T-cell (primary cell): ENCODE measurements at regions not wholly inside any gene's neighbourhood (a gene's known extent, or its start where the extent isn't known, plus 50 kb on each side); places are given as distances from the start of the nearest gene placed in this dataset.

ENCODE experiments used
- ATAC-seq, 4 experiments: fragments of 200-7000 bp in 3 of 4; fragments of 150-1000 bp in 1 of 4; cut with Tn5 transposase; replicated peaks in 1 of 4; 1 replicate in 3 of 4; 2 replicates in 1 of 4; pipeline ENCODE4 v1.10.0; 2021; ENCODE audit warnings: moderate library complexity in 3 of 4, mild to moderate bottlenecking in 2 of 4, moderate number of reproducible peaks in 1 of 4
- CTCF ChIA-PET, 2 donors: fragments of 300-600 bp; sonication (Branson Sonifier 250); formaldehyde crosslinking; loops; one replicate each; lab custom pipeline; 2022; ENCODE audit warnings: antibody characterized with exemption in 2 of 2; lab: Charles Lee
- POLR2A ChIA-PET, 2 donors: fragments of 300-600 bp; sonication (Branson Sonifier 250); formaldehyde crosslinking; loops; one replicate each; lab custom pipeline; 2022; ENCODE audit warnings: antibody characterized with exemption in 2 of 2; lab: Charles Lee
- DNase-seq, 35 experiments: peaks; one replicate each; pipeline versions ENCODE4 v3.0.0 to v3.0.0-alpha.2; 2013 to 2023
- H3K27ac ChIP-seq: one replicate; pipeline ENCODE4 v1.5.1; 2013; ENCODE audit warnings: low read length
- H3K27me3 ChIP-seq, 2 experiments: replicated peaks in 1 of 2; 1 replicate in 1 of 2; 2 replicates in 1 of 2; pipeline versions ENCODE4 v1.6.1 to v1.7.0; 2013; ENCODE audit warnings: low read length in 1 of 2, mixed read lengths in 1 of 2; ENCODE audit not compliant: control insufficient read depth in 2 of 2, insufficient read depth in 2 of 2; ENCODE audit errors: extremely low read depth in 1 of 2
- H3K36me3 ChIP-seq, 2 donors: 1 replicate in 1 of 2; 2 replicates in 1 of 2; pipeline versions ENCODE4 v1.6.1 to v1.7.0; 2013; ENCODE audit warnings: low read length in 1 of 2; ENCODE audit not compliant: control insufficient read depth in 2 of 2, insufficient read depth in 1 of 2; ENCODE audit errors: extremely low read depth in 1 of 2
- H3K4me1 ChIP-seq, 2 experiments: 1 replicate in 1 of 2; 2 replicates in 1 of 2; pipeline versions ENCODE4 v1.6.1 to v1.7.0; 2013; ENCODE audit warnings: low read length in 2 of 2, mixed read lengths in 1 of 2; ENCODE audit not compliant: insufficient read depth in 2 of 2, control insufficient read depth in 1 of 2; ENCODE audit errors: extremely low read depth in 1 of 2
- H3K4me3 ChIP-seq, 2 donors: 1 replicate in 1 of 2; 2 replicates in 1 of 2; pipeline versions ENCODE4 v1.5.1 to v1.7.0; 2013; ENCODE audit warnings: mild to moderate bottlenecking in 2 of 2, low read length in 1 of 2, moderate library complexity in 1 of 2; ENCODE audit not compliant: control insufficient read depth in 1 of 2; ENCODE audit errors: extremely low read depth in 1 of 2
- H3K9me3 ChIP-seq: 2 replicates; pipeline ENCODE4 v1.7.0; 2013
- H3K27ac Mint-ChIP-seq, 2 donors: one replicate each; pipeline ENCODE4 v1.8.0; 2020 to 2021; ENCODE audit warnings: mild to moderate bottlenecking in 2 of 2, mixed read lengths in 2 of 2
- H3K27me3 Mint-ChIP-seq, 2 donors: one replicate each; pipeline ENCODE4 v1.8.0; 2021 to 2022; ENCODE audit warnings: mixed read lengths in 2 of 2
- H3K36me3 Mint-ChIP-seq: one replicate; pipeline ENCODE4 v1.8.0; 2021; ENCODE audit warnings: mixed read lengths
- H3K4me1 Mint-ChIP-seq, 3 donors: one replicate each; pipeline ENCODE4 v1.8.0; 2020 to 2022; ENCODE audit warnings: mixed read lengths in 3 of 3, mild to moderate bottlenecking in 1 of 3
- H3K4me3 Mint-ChIP-seq, 3 donors: one replicate each; pipeline ENCODE4 v1.8.0; 2020 to 2022; ENCODE audit warnings: mild to moderate bottlenecking in 3 of 3, mixed read lengths in 3 of 3, moderate library complexity in 3 of 3
- H3K9me3 Mint-ChIP-seq, 3 donors: one replicate each; pipeline ENCODE4 v1.8.0; 2020 to 2022; ENCODE audit warnings: mixed read lengths in 3 of 3
- WGBS: methylation state at CpG from one replicate; pipeline ENCODE4 v1.1.5; 2013; ENCODE audit warnings: missing lambda C conversion rate; ENCODE audit not compliant: insufficient coverage; 5-methylcytosine and 5-hydroxymethylcytosine counted together

DNA sequence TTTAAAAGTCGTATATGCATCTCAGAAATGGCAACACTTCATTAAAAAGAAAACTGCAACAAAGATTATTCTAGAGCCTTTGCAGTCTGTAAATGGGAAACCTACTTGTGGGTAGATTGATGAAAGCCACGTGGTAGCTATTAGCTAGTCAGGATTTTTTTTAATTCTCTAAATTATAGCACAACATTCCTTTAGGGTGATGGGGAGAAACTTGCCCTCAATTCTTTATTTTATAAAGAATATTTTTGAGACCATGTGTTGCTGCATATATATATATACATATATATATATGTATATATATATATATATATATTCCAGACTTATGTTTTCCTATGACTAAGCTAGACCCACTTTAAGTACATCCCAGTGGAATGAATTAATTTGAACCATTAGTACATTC is 118.0 kb downstream of the PPP1R3A start:
- Mint-ChIP-seq H3K4me1 (no peaks in the 10 kb centered on the region), H3K36me3 (no peaks in the 10 kb centered on the region), H3K27me3 (no peaks in the 10 kb centered on the region), H3K4me3 (no peak overlapping the region), H3K27ac (no peak overlapping the region), H3K9me3 (peaks cover 0 to 4% (median 0%) of the 10 kb centered on the region in 3 donors)
- ATAC-seq (no peak), DNase-seq (no peak)
- no peak overlapping the region for H3K4me3 ChIP-seq
- no peaks in the 10 kb centered on the region for H3K27me3 ChIP-seq
- no peaks in the 10 kb centered on the region for H3K36me3 ChIP-seq
- H3K27ac ChIP-seq, result no peak overlapping the region
- no peaks in the 10 kb centered on the region for H3K4me1 ChIP-seq
- no peaks in the 10 kb centered on the region for H3K9me3 ChIP-seq
- CTCF ChIA-PET, result no interaction called here
- whole genome bisulfite sequencing, result no CpG with 5 or more reads among the region's 2 CpGs
- POLR2A ChIA-PET, result no interaction called here

DNA sequence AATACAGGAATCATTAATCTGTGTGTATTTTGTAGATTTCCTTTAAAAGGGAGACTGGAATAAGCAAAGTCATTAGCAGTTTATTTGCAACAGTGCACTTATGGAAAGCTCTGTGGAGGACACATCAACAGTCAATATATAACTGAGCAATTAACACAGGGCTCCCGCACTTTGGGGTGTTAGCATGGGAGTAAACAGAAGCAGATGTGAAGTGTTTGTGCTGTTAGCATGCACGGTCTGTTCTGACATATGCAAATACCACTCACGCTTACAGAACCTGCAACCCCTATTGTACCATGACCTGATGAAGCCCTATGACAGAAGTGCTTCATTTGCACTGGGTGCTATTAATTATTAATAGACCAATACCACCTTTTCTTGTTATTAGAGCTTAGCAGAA is 118.9 kb downstream of the PPP1R3A start:
- POLR2A ChIA-PET, result no interaction called here
- no peak overlapping the region for H3K27ac ChIP-seq
- Mint-ChIP-seq H3K36me3 (no peaks in the 10 kb centered on the region), H3K4me3 (no peak overlapping the region), H3K27me3 (no peaks in the 10 kb centered on the region), H3K27ac (no peak overlapping the region), H3K4me1 (no peaks in the 10 kb centered on the region), H3K9me3 (peaks cover 0 to 4% (median 0%) of the 10 kb centered on the region in 3 donors)
- no peaks in the 10 kb centered on the region for H3K4me1 ChIP-seq
- ATAC-seq (no peak), DNase-seq (no peak)
- no peaks in the 10 kb centered on the region for H3K9me3 ChIP-seq
- no peaks in the 10 kb centered on the region for H3K36me3 ChIP-seq
- H3K4me3 ChIP-seq, result no peak overlapping the region
- H3K27me3 ChIP-seq, result no peaks in the 10 kb centered on the region
- WGBS, result no CpG with 5 or more reads among the region's 3 CpGs
- CTCF ChIA-PET, result no interaction called here

DNA sequence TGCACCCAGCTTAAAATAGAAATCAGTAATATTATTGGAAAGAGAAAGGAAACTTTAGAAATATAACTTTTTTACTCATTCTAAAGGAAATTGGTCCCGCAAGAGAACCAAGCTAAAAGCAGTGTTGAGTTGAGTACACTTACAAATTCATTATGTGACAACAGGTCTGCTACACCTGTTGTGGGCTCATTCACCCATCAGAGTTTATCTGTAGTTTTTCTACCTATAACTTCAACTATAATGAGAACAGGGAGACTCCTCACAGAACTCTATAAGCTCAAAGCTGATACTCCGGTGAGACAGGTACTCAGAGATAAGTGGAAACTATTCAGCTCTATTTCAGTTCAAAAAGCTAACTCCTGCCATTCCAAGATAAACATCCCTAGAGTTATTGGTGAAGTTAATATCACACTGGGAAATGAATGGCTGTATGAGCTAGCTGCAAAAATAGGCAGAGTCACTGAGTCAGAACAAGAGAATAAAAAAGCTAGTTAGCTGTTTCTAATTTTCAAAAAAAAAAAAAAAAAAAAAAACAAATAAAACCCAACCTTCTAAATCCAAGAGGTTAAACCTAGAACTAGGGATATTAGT is 121.3 kb downstream of the PPP1R3A start:
- WGBS, result no CpG with 5 or more reads among the region's 2 CpGs
- H3K4me3 Mint-ChIP-seq, result no peak overlapping the region
- Histone ChIP-seq H3K36me3 (no peaks in the 10 kb centered on the region), H3K27ac (no peak overlapping the region), H3K4me1 (no peaks in the 10 kb centered on the region), H3K27me3 (no peaks in the 10 kb centered on the region), H3K4me3 (no peak overlapping the region), H3K9me3 (no peaks in the 10 kb centered on the region)
- no peak overlapping the region for H3K27ac Mint-ChIP-seq
- no peak for ATAC-seq
- H3K36me3 Mint-ChIP-seq, result no peaks in the 10 kb centered on the region
- CTCF ChIA-PET, result no interaction called here
- H3K9me3 Mint-ChIP-seq, result no peaks in the 10 kb centered on the region
- H3K27me3 Mint-ChIP-seq, result no peaks in the 10 kb centered on the region
- no peaks in the 10 kb centered on the region for H3K4me1 Mint-ChIP-seq
- no peak for DNase-seq
- POLR2A ChIA-PET, result no interaction called here

DNA sequence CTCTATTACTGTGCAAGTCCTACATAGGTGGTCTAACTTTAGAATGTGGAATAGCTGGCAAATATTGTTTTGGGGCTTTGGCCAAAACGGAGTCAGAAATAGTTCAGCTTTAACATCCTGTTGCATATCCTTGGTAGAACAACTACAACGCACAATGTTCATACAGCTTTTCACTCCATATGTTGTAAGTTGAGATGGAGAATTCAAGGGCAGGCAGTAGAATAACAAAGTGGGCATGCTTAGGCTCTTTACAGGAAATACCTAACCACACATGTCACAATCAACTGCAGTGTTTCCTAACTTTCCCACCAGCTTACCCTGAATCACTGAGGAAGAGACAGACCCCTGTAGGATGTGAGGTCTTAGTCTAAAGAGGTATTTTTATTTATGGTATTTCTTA is 122.3 kb downstream of the PPP1R3A start:
- CTCF ChIA-PET, result no interaction called here
- ATAC-seq, result no peak

DNA sequence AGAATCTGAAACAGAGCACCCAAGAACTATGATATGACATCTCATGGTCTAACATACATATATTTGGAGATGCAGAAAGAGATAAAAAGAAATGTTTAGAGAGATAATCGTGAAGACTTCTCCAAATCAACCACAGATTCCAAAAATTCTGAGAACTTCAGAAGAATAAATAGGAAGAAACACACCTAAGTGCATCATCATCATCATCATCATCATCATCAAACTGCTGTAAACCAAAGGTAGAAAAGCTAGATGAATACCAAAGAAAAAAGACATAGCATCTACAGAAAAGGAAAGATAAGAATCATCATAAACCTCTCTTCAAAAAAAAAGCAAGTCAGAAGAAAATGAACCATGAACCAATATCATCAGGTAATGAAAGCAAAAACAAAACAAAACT is 124.2 kb downstream of the PPP1R3A start:
- DNase-seq (no peak), ATAC-seq (no peak)
- CTCF ChIA-PET, result no interaction called here
- WGBS, result no CpG with 5 or more reads among the region's 1 CpG
- Mint-ChIP-seq H3K27me3 (no peaks in the 10 kb centered on the region), H3K4me3 (no peak overlapping the region), H3K9me3 (peaks cover 0 to 10% (median 0%) of the 10 kb centered on the region in 3 donors), H3K36me3 (no peaks in the 10 kb centered on the region), H3K27ac (no peak overlapping the region), H3K4me1 (no peaks in the 10 kb centered on the region)
- H3K4me1 ChIP-seq, result no peaks in the 10 kb centered on the region
- H3K27me3 ChIP-seq, result no peaks in the 10 kb centered on the region
- POLR2A ChIA-PET, result no interaction called here
- no peak overlapping the region for H3K4me3 ChIP-seq
- H3K27ac ChIP-seq, result no peak overlapping the region
- H3K9me3 ChIP-seq, result no peaks in the 10 kb centered on the region
- H3K36me3 ChIP-seq, result no peaks in the 10 kb centered on the region

More for the DNA sequence above, 122.3 kb downstream of the PPP1R3A start:
- Histone ChIP-seq H3K36me3 (no peaks in the 10 kb centered on the region), H3K4me1 (no peaks in the 10 kb centered on the region), H3K27me3 (no peaks in the 10 kb centered on the region), H3K9me3 (no peaks in the 10 kb centered on the region), H3K27ac (no peak overlapping the region), H3K4me3 (no peak overlapping the region)
- H3K4me1 Mint-ChIP-seq, result no peaks in the 10 kb centered on the region
- WGBS, result no CpG with 5 or more reads among the region's 2 CpGs
- H3K9me3 Mint-ChIP-seq, result peaks cover 0 to 2% (median 0%) of the 10 kb centered on the region in 3 donors
- no peak overlapping the region for H3K4me3 Mint-ChIP-seq
- DNase-seq, result no peak
- POLR2A ChIA-PET, result no interaction called here
- H3K27ac Mint-ChIP-seq, result no peak overlapping the region
- no peaks in the 10 kb centered on the region for H3K36me3 Mint-ChIP-seq
- H3K27me3 Mint-ChIP-seq, result no peaks in the 10 kb centered on the region

DNA sequence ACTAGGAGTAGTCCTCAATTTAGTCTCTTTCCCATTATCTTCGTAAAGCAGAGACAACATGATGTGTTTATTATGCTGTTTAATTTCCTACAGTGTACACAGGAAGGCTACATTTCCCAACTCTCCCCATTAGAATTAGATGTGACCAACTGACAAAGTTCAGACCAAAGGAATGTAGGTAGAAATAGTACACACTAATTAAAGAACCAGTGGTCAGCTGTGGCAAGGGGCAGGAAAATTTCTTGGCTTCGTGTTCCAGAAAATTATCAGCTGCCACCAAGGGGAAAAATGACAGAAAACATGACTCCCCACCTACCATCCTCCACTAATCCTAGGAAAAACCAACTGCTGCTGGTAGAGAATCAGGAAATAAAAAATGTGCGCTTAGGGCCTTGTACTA is 125.6 kb downstream of the PPP1R3A start:
- Mint-ChIP-seq H3K27me3 (no peaks in the 10 kb centered on the region), H3K27ac (no peak overlapping the region), H3K4me1 (no peaks in the 10 kb centered on the region), H3K36me3 (no peaks in the 10 kb centered on the region), H3K9me3 (peaks cover 0 to 10% (median 0%) of the 10 kb centered on the region in 3 donors), H3K4me3 (no peak overlapping the region)
- WGBS, result no CpG with 5 or more reads among the region's 3 CpGs
- Histone ChIP-seq H3K9me3 (no peaks in the 10 kb centered on the region), H3K4me3 (no peak overlapping the region), H3K27me3 (no peaks in the 10 kb centered on the region), H3K4me1 (no peaks in the 10 kb centered on the region), H3K27ac (no peak overlapping the region), H3K36me3 (no peaks in the 10 kb centered on the region)
- ATAC-seq (no peak), DNase-seq (no peak)
- ChIA-PET CTCF (no interaction called here), POLR2A (no interaction called here)

DNA sequence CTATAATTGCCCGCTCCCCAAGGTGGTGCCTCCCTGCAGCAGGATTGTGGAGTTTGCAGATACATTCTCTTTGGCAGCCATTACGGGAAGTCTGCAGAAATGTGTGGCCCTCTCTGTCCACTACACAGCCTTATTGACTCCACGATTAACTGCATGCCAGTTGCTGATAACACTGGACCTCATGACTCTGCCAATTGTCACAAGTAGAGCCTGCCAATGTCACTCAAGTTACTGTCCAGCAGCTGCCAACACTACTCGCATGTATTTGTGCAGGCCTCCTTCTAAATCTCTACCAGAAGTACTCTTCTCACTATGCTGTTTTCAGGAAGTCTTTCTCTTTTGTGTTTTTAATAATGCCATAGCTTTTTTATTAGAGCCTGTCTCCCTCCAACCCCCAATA is 128.8 kb downstream of the PPP1R3A start:
- Mint-ChIP-seq H3K27me3 (no peaks in the 10 kb centered on the region), H3K9me3 (peaks cover 0 to 10% (median 0%) of the 10 kb centered on the region in 3 donors), H3K4me3 (no peak overlapping the region), H3K36me3 (no peaks in the 10 kb centered on the region), H3K4me1 (no peaks in the 10 kb centered on the region), H3K27ac (no peak overlapping the region)
- CTCF ChIA-PET, result no interaction called here
- Histone ChIP-seq H3K4me1 (no peaks in the 10 kb centered on the region), H3K9me3 (no peaks in the 10 kb centered on the region), H3K4me3 (no peak overlapping the region), H3K36me3 (no peaks in the 10 kb centered on the region), H3K27me3 (no peaks in the 10 kb centered on the region), H3K27ac (no peak overlapping the region)
- DNase-seq (no peak), ATAC-seq (no peak)
- WGBS, result 81% methylated on average over 2 of the region's 4 CpGs
- POLR2A ChIA-PET, result no interaction called here
